Thoracic aorta (tissue), 2 donors: ENCODE measurements at regions not wholly inside any gene's neighbourhood (a gene's known extent, or its start where the extent isn't known, plus 50 kb on each side); places are given as distances from the start of the nearest gene placed in this dataset.
A peak's percentile ranks its signal among the peaks of the same experiment; 100 is the strongest.

Experiments
- ATAC-seq: fragments of 150-250 bp; one replicate; pipeline ENCODE4 v1.8.0; 2017; ENCODE audit warnings: low read depth; ENCODE audit not compliant: insufficient number of reproducible peaks, low FRiP score
- DNase-seq: peaks from one replicate; pipeline ENCODE4 v3.0.0-alpha.2; 2020; ENCODE audit warnings: low spot score
- H3K27ac ChIP-seq, 2 donors: fragments of 200-600 bp; sonication (generic); 1 replicate in 1 of 2; 2 replicates in 1 of 2; pipeline ENCODE4 v1.5.1; 2016; ENCODE audit warnings: mild to moderate bottlenecking in 2 of 2, moderate library complexity in 2 of 2
- H3K27me3 ChIP-seq: fragments of 200-600 bp; sonication (generic); replicated peaks from 2 replicates; pipeline ENCODE4 v1.6.0; 2016; ENCODE audit warnings: mild to moderate bottlenecking; ENCODE audit not compliant: insufficient read depth
- H3K36me3 ChIP-seq: fragments of 200-600 bp; sonication (generic); one replicate; pipeline ENCODE4 v1.5.1; 2016
- H3K4me1 ChIP-seq, 2 donors: fragments of 200-600 bp; sonication (generic); 1 replicate in 1 of 2; 2 replicates in 1 of 2; pipeline versions ENCODE4 v1.5.1 to v1.6.0; 2016; ENCODE audit warnings: low read depth in 2 of 2, mild to moderate bottlenecking in 1 of 2; ENCODE audit not compliant: control insufficient read depth in 1 of 2
- H3K4me3 ChIP-seq: fragments of 200-600 bp; sonication (generic); 2 replicates; pipeline ENCODE4 v1.5.1; 2016; ENCODE audit warnings: mild to moderate bottlenecking
- H3K9me3 ChIP-seq: fragments of 200-600 bp; sonication (generic); 2 replicates; pipeline ENCODE4 v1.5.1; 2016
- TF ChIP-seq, protein P1 (sequence below): fragments of 200-600 bp; sonication (generic); IDR thresholded peaks from one replicate; pipeline ENCODE4 v1.5.1; 2019; ENCODE audit warnings: antibody characterized with exemption

- Histone ChIP-seq H3K36me3 (no peaks in the 10 kb centered on the region), H3K27ac (no peak overlapping the region), H3K9me3 (no peaks in the 10 kb centered on the region), H3K4me1 (no peaks in the 10 kb centered on the region), H3K27me3 (no peaks in the 10 kb centered on the region), H3K4me3 (no peak overlapping the region)
- ATAC-seq (no peak), DNase-seq (no peak)
- TF ChIP-seq, protein P1, sequence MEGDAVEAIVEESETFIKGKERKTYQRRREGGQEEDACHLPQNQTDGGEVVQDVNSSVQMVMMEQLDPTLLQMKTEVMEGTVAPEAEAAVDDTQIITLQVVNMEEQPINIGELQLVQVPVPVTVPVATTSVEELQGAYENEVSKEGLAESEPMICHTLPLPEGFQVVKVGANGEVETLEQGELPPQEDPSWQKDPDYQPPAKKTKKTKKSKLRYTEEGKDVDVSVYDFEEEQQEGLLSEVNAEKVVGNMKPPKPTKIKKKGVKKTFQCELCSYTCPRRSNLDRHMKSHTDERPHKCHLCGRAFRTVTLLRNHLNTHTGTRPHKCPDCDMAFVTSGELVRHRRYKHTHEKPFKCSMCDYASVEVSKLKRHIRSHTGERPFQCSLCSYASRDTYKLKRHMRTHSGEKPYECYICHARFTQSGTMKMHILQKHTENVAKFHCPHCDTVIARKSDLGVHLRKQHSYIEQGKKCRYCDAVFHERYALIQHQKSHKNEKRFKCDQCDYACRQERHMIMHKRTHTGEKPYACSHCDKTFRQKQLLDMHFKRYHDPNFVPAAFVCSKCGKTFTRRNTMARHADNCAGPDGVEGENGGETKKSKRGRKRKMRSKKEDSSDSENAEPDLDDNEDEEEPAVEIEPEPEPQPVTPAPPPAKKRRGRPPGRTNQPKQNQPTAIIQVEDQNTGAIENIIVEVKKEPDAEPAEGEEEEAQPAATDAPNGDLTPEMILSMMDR = peak; percentile 38
These were observed 74.5 kb upstream of the DYNLRB2 start for GRCh38 chr16:80466024-80466987.

GRCh38 chr16:80463751-80464495 is 76.9 kb upstream of the DYNLRB2 start:
- Histone ChIP-seq H3K4me1 (no peaks in the 10 kb centered on the region), H3K4me3 (no peak overlapping the region), H3K27me3 (no peaks in the 10 kb centered on the region), H3K27ac (no peak overlapping the region), H3K36me3 (no peaks in the 10 kb centered on the region), H3K9me3 (no peaks in the 10 kb centered on the region)
- no peak for ATAC-seq
- TF ChIP-seq, protein P1 = no peak
- DNase-seq = no peak

DNA sequence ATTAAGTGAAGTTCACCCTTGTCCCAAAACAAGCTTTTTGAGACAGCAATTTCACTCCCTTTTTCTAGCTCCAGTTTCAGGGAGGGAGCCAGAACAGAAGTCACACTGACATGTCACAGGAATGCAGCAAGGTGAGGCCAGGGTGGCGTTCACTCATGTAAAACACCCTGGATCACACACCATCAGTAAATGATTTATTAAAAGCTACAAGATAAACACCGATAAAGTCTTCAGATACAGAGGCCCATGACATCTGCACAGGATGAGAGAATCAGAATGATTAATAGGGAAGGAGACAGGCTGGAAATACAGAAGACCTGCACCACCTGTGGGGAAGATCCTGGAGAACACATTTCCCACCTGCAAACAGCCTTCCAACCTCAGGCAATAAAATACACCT is 77.5 kb upstream of the DYNLRB2 start:
- Histone ChIP-seq H3K4me3 (no peak overlapping the region), H3K27ac (no peak overlapping the region), H3K9me3 (no peaks in the 10 kb centered on the region), H3K4me1 (no peaks in the 10 kb centered on the region), H3K27me3 (no peaks in the 10 kb centered on the region), H3K36me3 (no peaks in the 10 kb centered on the region)
- TF ChIP-seq, protein P1 = no peak
- DNase-seq (no peak), ATAC-seq (no peak)

- no peak for DNase-seq
These were observed 77.9 kb upstream of the DYNLRB2 start for GRCh38 chr16:80462917-80463316.

More at GRCh38 chr16:80462917-80463316, 77.9 kb upstream of the DYNLRB2 start:
- TF ChIP-seq, protein P1 = no peak
- no peak overlapping the region for H3K27ac ChIP-seq
- H3K4me3 ChIP-seq = no peak overlapping the region
- no peak for ATAC-seq
- H3K4me1 ChIP-seq = no peaks in the 10 kb centered on the region
- H3K27me3 ChIP-seq = no peaks in the 10 kb centered on the region
- H3K9me3 ChIP-seq = no peaks in the 10 kb centered on the region
- no peaks in the 10 kb centered on the region for H3K36me3 ChIP-seq
